Muscle of leg (tissue), 3 donors: ENCODE measurements at regions not wholly inside any gene's neighbourhood (a gene's known extent, or its start where the extent isn't known, plus 50 kb on each side); places are given as distances from the start of the nearest gene placed in this dataset.

Experiments
- DNase-seq: peaks from one replicate; pipeline ENCODE4 v3.0.0; 2013
- H3K27ac ChIP-seq: one replicate; pipeline ENCODE4 v1.5.1; 2013; ENCODE audit warnings: mild to moderate bottlenecking, low read length, control low read depth
- H3K27me3 ChIP-seq: one replicate; pipeline ENCODE4 v1.6.1; 2013; ENCODE audit warnings: low read length; ENCODE audit not compliant: control insufficient read depth, insufficient read depth
- H3K36me3 ChIP-seq: one replicate; pipeline ENCODE4 v1.6.1; 2013; ENCODE audit warnings: low read length; ENCODE audit not compliant: control insufficient read depth, insufficient read depth
- H3K4me1 ChIP-seq: one replicate; pipeline ENCODE4 v1.6.1; 2013; ENCODE audit warnings: low read length; ENCODE audit not compliant: control insufficient read depth, insufficient read depth
- H3K4me3 ChIP-seq: one replicate; pipeline ENCODE4 v1.5.1; 2013; ENCODE audit warnings: low read length, control low read depth
- H3K9me3 ChIP-seq: replicated peaks from 2 replicates; pipeline ENCODE4 v1.6.1; 2013; ENCODE audit warnings: low read depth, low read length; ENCODE audit not compliant: control insufficient read depth
- WGBS: methylation state at CpG from one replicate; pipeline ENCODE4 v1.1.5; 2013; ENCODE audit warnings: missing lambda C conversion rate; ENCODE audit not compliant: insufficient coverage; 5-methylcytosine and 5-hydroxymethylcytosine counted together

GRCh38 chr15:92224843-92225242 is 168.8 kb upstream of the ST8SIA2 start:
- DNase-seq = no peak
- WGBS = 80% methylated on average over 2 of the region's 2 CpGs
- no peak overlapping the region for H3K27ac ChIP-seq
- no peaks in the 10 kb centered on the region for H3K36me3 ChIP-seq
- H3K27me3 ChIP-seq = no peaks in the 10 kb centered on the region
- H3K4me1 ChIP-seq = no peaks in the 10 kb centered on the region
- H3K9me3 ChIP-seq = peaks cover 7% of the 10 kb centered on the region
- H3K4me3 ChIP-seq = no peak overlapping the region

- no peak overlapping the region for H3K27ac ChIP-seq
- no peaks in the 10 kb centered on the region for H3K27me3 ChIP-seq
- peaks cover 7% of the 10 kb centered on the region for H3K9me3 ChIP-seq
- no peaks in the 10 kb centered on the region for H3K36me3 ChIP-seq
- DNase-seq = peak; percentile 12
- H3K4me3 ChIP-seq = no peak overlapping the region
- WGBS = 70% methylated on average over 4 of the region's 6 CpGs
- no peaks in the 10 kb centered on the region for H3K4me1 ChIP-seq
These were observed 167.6 kb upstream of the ST8SIA2 start for GRCh38 chr15:92226020-92226612.

- DNase-seq = no peak
- peaks cover 3% of the 10 kb centered on the region for H3K27me3 ChIP-seq
- H3K9me3 ChIP-seq = peaks cover 6% of the 10 kb centered on the region
- WGBS = 80% methylated on average over 1 of the region's 2 CpGs
- no peak overlapping the region for H3K4me3 ChIP-seq
- no peaks in the 10 kb centered on the region for H3K36me3 ChIP-seq
- H3K27ac ChIP-seq = no peak overlapping the region
- H3K4me1 ChIP-seq = no peaks in the 10 kb centered on the region
These were observed 164.9 kb upstream of the ST8SIA2 start for GRCh38 chr15:92228830-92229229.

- H3K9me3 ChIP-seq = no peaks in the 10 kb centered on the region
- H3K27ac ChIP-seq = no peak overlapping the region
- WGBS = no CpG with 5 or more reads among the region's 4 CpGs
These were observed 162.2 kb upstream of the ST8SIA2 start for GRCh38 chr15:92231461-92231860.

GRCh38 chr15:92232317-92232716 is 161.4 kb upstream of the ST8SIA2 start:
- H3K9me3 ChIP-seq = no peaks in the 10 kb centered on the region
- peaks cover 3% of the 10 kb centered on the region for H3K27me3 ChIP-seq
- no peaks in the 10 kb centered on the region for H3K36me3 ChIP-seq
- WGBS = 69% methylated on average over 6 of the region's 7 CpGs
- H3K27ac ChIP-seq = no peak overlapping the region
- H3K4me1 ChIP-seq = no peaks in the 10 kb centered on the region
- no peak for DNase-seq
- H3K4me3 ChIP-seq = no peak overlapping the region

More at GRCh38 chr15:92231461-92231860, 162.2 kb upstream of the ST8SIA2 start:
- Histone ChIP-seq H3K27me3 (peaks cover 3% of the 10 kb centered on the region), H3K4me1 (no peaks in the 10 kb centered on the region), H3K36me3 (no peaks in the 10 kb centered on the region), H3K4me3 (no peak overlapping the region)
- DNase-seq = no peak

GRCh38 chr15:92232876-92233275 is 160.8 kb upstream of the ST8SIA2 start:
- Histone ChIP-seq H3K4me1 (no peaks in the 10 kb centered on the region), H3K27me3 (peaks cover 3% of the 10 kb centered on the region), H3K4me3 (no peak overlapping the region), H3K9me3 (no peaks in the 10 kb centered on the region), H3K36me3 (no peaks in the 10 kb centered on the region), H3K27ac (no peak overlapping the region)
- no peak for DNase-seq
- WGBS = 100% methylated on average over 1 of the region's 1 CpG

GRCh38 chr15:92243227-92243626 is 150.5 kb upstream of the ST8SIA2 start:
- H3K27ac ChIP-seq = no peak overlapping the region
- H3K4me3 ChIP-seq = no peak overlapping the region
- 60% methylated on average over 1 of the region's 3 CpGs for WGBS
- DNase-seq = no peak
- H3K27me3 ChIP-seq = peaks cover 5% of the 10 kb centered on the region
- no peaks in the 10 kb centered on the region for H3K4me1 ChIP-seq
- H3K9me3 ChIP-seq = no peaks in the 10 kb centered on the region
- no peaks in the 10 kb centered on the region for H3K36me3 ChIP-seq

GRCh38 chr15:92244703-92245102 is 149.0 kb upstream of the ST8SIA2 start:
- no peak for DNase-seq
- Histone ChIP-seq H3K9me3 (no peaks in the 10 kb centered on the region), H3K27ac (no peak overlapping the region), H3K36me3 (no peaks in the 10 kb centered on the region), H3K4me1 (no peaks in the 10 kb centered on the region), H3K27me3 (peaks cover 5% of the 10 kb centered on the region), H3K4me3 (no peak overlapping the region)
- no CpG with 5 or more reads among the region's 1 CpG for WGBS

GRCh38 chr15:92247649-92248242 is 145.9 kb upstream of the ST8SIA2 start:
- 66% methylated on average over 6 of the region's 7 CpGs for WGBS
- Histone ChIP-seq H3K4me1 (no peaks in the 10 kb centered on the region), H3K4me3 (no peak overlapping the region), H3K27me3 (peaks cover 5% of the 10 kb centered on the region), H3K36me3 (no peaks in the 10 kb centered on the region), H3K9me3 (no peaks in the 10 kb centered on the region), H3K27ac (no peak overlapping the region)
- DNase-seq = no peak

GRCh38 chr15:92266796-92267685 is 126.6 kb upstream of the ST8SIA2 start:
- no peaks in the 10 kb centered on the region for H3K36me3 ChIP-seq
- peaks cover 2% of the 10 kb centered on the region for H3K27me3 ChIP-seq
- H3K27ac ChIP-seq = no peak overlapping the region
- no peaks in the 10 kb centered on the region for H3K9me3 ChIP-seq
- WGBS = 78% methylated on average over 6 of the region's 14 CpGs
- H3K4me3 ChIP-seq = no peak overlapping the region
- DNase-seq = no peak
- no peaks in the 10 kb centered on the region for H3K4me1 ChIP-seq
